Choroid plexus epithelial cell (primary cell): ENCODE measurements at regions not wholly inside any gene's neighbourhood (a gene's known extent, or its start where the extent isn't known, plus 50 kb on each side); places are given as distances from the start of the nearest gene placed in this dataset.
"Not testable (repeated sequence)": the region's sequence is repeated elsewhere in the genome, so short reads cannot be mapped to it uniquely, and the experiment has no call there.

ENCODE experiments used
- DNase-seq: peaks from one replicate; pipeline ENCODE4 v3.0.0-alpha.2; 2010; ENCODE audit warnings: low read depth
- H3K4me3 ChIP-seq: 2 replicates; pipeline ENCODE4 v1.5.1; 2011; ENCODE audit warnings: low read depth, mild to moderate bottlenecking, control low read depth, low read length, moderate library complexity
- TF ChIP-seq, protein P1 (sequence below): conservative IDR thresholded peaks from 2 replicates; pipeline ENCODE4 v1.5.1; 2011; ENCODE audit warnings: low read depth, mild to moderate bottlenecking, control low read depth, inconsistent platforms, low read length, moderate library complexity

DNA sequence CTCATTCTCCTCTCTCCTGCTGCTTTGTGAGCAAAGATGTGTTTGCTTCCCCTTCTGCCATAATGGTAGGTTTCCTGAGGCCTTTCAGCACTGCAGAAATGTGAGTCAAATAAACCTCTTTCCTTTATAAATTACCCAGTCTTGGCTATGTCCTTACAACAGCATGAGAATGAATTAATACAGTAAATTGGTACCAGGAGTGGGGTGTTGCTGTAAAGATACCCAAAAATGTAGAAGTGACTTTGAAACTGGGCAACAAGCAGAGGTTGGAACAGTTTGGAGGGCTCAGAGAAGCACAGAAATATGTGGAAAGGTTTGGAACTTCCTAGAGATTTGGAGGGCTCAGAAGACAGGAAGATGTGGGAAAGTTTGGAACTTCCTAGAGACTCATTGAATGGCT lies 388.7 kb upstream of the GHITM start:
- no peak for DNase-seq
- H3K4me3 ChIP-seq, result no peak overlapping the region
- TF ChIP-seq, protein P1, sequence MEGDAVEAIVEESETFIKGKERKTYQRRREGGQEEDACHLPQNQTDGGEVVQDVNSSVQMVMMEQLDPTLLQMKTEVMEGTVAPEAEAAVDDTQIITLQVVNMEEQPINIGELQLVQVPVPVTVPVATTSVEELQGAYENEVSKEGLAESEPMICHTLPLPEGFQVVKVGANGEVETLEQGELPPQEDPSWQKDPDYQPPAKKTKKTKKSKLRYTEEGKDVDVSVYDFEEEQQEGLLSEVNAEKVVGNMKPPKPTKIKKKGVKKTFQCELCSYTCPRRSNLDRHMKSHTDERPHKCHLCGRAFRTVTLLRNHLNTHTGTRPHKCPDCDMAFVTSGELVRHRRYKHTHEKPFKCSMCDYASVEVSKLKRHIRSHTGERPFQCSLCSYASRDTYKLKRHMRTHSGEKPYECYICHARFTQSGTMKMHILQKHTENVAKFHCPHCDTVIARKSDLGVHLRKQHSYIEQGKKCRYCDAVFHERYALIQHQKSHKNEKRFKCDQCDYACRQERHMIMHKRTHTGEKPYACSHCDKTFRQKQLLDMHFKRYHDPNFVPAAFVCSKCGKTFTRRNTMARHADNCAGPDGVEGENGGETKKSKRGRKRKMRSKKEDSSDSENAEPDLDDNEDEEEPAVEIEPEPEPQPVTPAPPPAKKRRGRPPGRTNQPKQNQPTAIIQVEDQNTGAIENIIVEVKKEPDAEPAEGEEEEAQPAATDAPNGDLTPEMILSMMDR, result no peak

DNA sequence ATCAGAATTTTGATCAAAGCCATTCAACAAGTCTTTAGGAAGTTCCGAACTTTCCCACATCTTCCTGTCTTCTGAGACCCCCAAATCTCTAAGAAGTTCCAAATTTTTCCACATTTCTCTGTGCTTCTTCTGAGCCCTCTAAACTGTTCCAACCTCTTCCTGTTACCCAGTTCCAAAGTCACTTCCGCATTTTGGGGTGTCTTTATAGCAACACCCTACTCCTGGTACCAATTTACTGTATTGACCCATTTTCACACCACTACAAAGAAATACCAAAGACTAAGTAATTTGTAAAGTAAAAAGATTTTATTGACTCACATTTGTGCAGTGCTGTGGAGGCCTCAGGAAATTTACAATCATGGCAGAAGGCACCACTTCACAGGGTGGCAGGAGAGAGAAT lies 385.8 kb upstream of the GHITM start:
- no peak overlapping the region for H3K4me3 ChIP-seq
- TF ChIP-seq, protein P1, result no peak
- DNase-seq, result no peak

DNA sequence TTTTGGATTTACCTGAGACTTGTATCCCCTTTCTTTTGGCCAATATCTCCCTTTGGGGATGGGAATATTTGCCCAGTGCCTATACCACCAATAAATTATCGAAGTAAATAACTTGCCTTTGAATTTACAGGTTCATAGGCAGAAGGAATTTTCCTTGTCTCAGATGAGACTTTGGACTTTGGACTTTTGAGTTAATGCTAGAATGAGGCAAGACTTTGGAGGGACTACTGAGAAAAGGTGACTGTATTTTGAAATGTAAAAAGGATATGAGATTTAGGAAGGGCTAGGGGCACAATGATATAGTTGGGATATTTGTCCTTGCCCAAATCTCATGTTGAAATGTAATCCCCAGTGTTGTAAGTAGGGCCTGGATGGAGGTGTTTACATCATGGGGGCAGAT lies 384.5 kb upstream of the GHITM start:
- no peak overlapping the region for H3K4me3 ChIP-seq
- DNase-seq, result no peak
- TF ChIP-seq, protein P1, result no peak

DNA sequence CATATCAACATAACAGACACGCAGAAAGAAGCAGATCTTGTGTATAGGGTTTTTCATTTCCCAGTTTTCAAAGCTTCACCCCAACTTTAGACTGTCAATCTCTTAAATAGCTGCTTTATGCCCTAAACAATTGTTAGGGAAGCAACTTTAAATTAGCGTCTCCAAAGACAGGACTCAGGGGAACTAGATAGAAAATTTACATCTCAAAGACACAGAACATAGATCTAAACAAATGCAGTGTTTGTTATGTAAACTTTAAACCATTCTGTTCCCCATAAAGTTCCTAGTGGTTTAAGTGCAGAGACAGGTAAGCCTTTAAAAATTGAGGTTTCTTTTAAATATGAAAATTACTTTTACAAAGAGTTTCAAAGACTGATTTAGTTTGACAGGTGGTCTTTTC lies 379.2 kb upstream of the GHITM start:
- no peak for DNase-seq
- no peak overlapping the region for H3K4me3 ChIP-seq
- TF ChIP-seq, protein P1, result no peak

DNA sequence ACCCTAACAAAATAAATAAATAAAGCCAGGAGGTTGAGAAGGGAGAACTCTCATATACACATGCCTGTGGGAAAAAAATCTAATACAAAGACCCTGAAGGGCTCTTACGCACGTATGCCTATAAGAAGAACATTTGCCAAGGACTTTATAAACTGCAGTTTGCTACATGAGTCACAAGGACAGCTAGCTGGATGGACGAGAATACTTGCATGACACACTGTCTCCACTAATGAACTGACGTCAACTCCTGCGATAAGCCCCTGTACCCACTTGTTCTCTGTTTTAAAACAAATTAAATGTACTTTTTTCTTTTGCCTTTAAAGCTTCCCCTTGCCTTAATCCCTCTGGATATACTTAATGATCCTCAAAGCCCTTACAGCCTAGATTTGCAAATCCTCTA lies 374.6 kb upstream of the GHITM start:
- peak; percentile 1 for DNase-seq
- no peak overlapping the region for H3K4me3 ChIP-seq
- TF ChIP-seq, protein P1, result no peak

DNA sequence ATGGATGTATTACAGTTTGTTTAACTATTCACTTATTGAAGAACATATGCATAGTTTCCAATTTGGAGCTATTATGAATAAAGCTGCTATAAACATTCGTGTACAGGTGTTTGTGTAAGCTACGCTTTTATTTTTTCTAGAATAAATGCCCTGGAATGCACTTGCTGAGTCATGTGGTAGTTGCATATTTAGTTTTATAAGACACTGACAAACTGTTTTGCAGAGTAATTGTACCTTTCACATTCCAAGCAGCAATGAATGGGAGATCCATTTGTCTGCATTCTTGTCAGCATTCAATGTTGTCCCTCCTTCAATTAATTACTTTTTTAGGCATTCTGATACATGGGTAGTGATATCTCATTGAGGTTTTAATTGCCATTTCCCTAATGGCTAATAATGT lies 373.6 kb upstream of the GHITM start:
- TF ChIP-seq, protein P1, result no peak
- no peak for DNase-seq
- H3K4me3 ChIP-seq, result no peak overlapping the region

DNA sequence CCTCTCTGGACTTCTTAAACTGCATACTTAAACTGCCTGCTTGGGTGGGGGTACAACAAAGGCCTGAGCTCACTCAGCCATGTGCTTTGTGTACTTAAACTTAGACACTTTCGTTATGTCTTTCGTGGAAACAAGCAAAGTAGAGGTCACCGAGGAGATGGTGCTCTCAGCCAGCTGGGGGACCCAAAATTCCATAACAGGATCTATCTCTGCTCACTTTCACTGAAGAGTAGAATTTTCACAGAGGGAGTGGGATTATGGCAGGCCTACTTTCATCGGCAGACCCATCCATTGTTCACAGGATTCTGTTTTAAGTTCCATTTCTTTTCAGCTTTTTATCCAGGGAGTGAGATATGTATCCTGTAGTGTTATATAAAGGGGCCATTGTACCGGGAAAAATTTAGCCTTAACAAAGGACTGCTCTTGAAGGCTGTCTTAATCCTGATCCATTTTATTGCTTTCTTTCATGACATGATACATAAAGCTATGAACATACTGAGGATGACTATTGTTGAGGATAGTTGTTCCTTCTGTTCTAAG lies 370.0 kb upstream of the GHITM start:
- DNase-seq, result no peak
- H3K4me3 ChIP-seq, result no peak overlapping the region
- TF ChIP-seq, protein P1, result no peak

DNA sequence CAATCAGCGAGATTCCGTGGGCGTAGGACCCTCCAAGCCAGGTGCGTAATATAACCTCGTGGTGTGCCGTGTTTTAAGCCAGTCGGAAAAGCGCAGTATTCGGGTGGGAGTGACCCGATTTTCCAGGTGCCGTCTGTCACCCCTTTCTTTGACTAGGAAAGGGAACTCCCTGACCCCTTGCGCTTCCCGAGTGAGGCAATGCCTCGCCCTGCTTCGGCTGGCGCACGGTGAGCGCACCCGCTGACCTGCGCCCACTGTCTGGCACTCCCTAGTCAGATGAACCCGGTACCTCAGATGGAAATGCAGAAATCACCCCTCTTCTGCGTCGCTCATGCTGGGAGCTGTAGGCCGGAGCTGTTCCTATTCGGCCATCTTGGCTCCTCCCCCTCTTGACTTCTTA lies 352.6 kb upstream of the GHITM start:
- not testable (repeated sequence) for DNase-seq, H3K4me3 ChIP-seq
